ENCODE measurements at regions not wholly inside any gene's neighbourhood (a gene's known extent, or its start where the extent isn't known, plus 50 kb on each side); places are given as distances from the start of the nearest gene placed in this dataset.
A peak's percentile ranks its signal among the peaks of the same experiment; 100 is the strongest.

GRCh38 chr6:40965046-40965445 lies 74.0 kb downstream of the UNC5CL start:
- WGBS, 2 donors = 96 to 100% methylated on average over 2 of the region's 2 CpGs
- no peak for DNase-seq
- Histone ChIP-seq H3K4me3 (no peak overlapping the region), H3K9me3 (no peaks in the 10 kb centered on the region), H3K27ac (no peak overlapping the region), H3K27me3 (no peaks in the 10 kb centered on the region), H3K36me3 (no peaks in the 10 kb centered on the region), H3K4me1 (no peaks in the 10 kb centered on the region)
- intact Hi-C loops (cut with DNase I) = no loop called here
- FAIRE-seq = no peak
- ATAC-seq = no peak
- TF ChIP-seq CTCF (IDR thresholded peaks at IDR 0.05) = no peak

- TF ChIP-seq CTCF (IDR thresholded peaks at IDR 0.05) = no peak
- intact Hi-C loops (cut with DNase I) = no loop called here
- ATAC-seq (no peak), FAIRE-seq (no peak), DNase-seq (no peak)
- H3K9me3 ChIP-seq = no peaks in the 10 kb centered on the region
- no peak overlapping the region for H3K27ac ChIP-seq
- H3K36me3 ChIP-seq = no peaks in the 10 kb centered on the region
- H3K4me3 ChIP-seq = no peak overlapping the region
- no peaks in the 10 kb centered on the region for H3K27me3 ChIP-seq
- 90% methylated on average over 3 of the region's 3 CpGs for WGBS, 2 donors
- H3K4me1 ChIP-seq = peaks cover 0 to 6% (median 0%) of the 10 kb centered on the region in 3 donors
These were observed 76.0 kb downstream of the UNC5CL start for GRCh38 chr6:40963019-40963418.

GRCh38 chr6:40962241-40962640 lies 76.8 kb downstream of the UNC5CL start:
- TF ChIP-seq CTCF (IDR thresholded peaks at IDR 0.05) = no peak
- ATAC-seq = peak in 3 of 4 donors; percentile 19 to 71 (median 67)
- Histone ChIP-seq H3K4me1 (peaks cover 0 to 12% (median 0%) of the 10 kb centered on the region in 3 donors), H3K9me3 (no peaks in the 10 kb centered on the region), H3K27ac (no peak overlapping the region), H3K27me3 (no peaks in the 10 kb centered on the region), H3K4me3 (no peak overlapping the region), H3K36me3 (no peaks in the 10 kb centered on the region)
- WGBS, 2 donors = 65 to 76% methylated on average over 2 of the region's 2 CpGs
- intact Hi-C loops (cut with DNase I) = no loop called here
- DNase-seq = no peak
- FAIRE-seq = no peak

GRCh38 chr6:40961831-40962230 lies 77.2 kb downstream of the UNC5CL start:
- no peak for TF ChIP-seq CTCF (IDR thresholded peaks at IDR 0.05)
- 97 to 99% methylated on average over 4 of the region's 4 CpGs for WGBS, 2 donors
- FAIRE-seq (no peak), DNase-seq (no peak), ATAC-seq (no peak)
- intact Hi-C loops (cut with DNase I) = no loop called here
- Histone ChIP-seq H3K4me3 (no peak overlapping the region), H3K27ac (no peak overlapping the region), H3K4me1 (peaks cover 0 to 12% (median 0%) of the 10 kb centered on the region in 3 donors), H3K9me3 (no peaks in the 10 kb centered on the region), H3K36me3 (no peaks in the 10 kb centered on the region), H3K27me3 (no peaks in the 10 kb centered on the region)

- no peak for FAIRE-seq
- Histone ChIP-seq H3K4me1 (peaks cover 0 to 12% (median 0%) of the 10 kb centered on the region in 3 donors), H3K27me3 (no peaks in the 10 kb centered on the region), H3K4me3 (no peak overlapping the region), H3K27ac (no peak overlapping the region), H3K9me3 (no peaks in the 10 kb centered on the region), H3K36me3 (no peaks in the 10 kb centered on the region)
- ATAC-seq = peak in 1 of 4 donors; percentile 24
- WGBS, 2 donors = 83 to 85% methylated on average over 14 of the region's 14 CpGs
- intact Hi-C loops (cut with DNase I) = no loop called here
- no peak for TF ChIP-seq CTCF (IDR thresholded peaks at IDR 0.05)
- DNase-seq = peak in 1 of 6 donors; percentile 38
These were observed 78.1 kb downstream of the UNC5CL start for GRCh38 chr6:40960742-40961430.

Measured in pancreas (tissue), 10 donors.